Chondrocyte (in vitro differentiated cells): ENCODE measurements at regions not wholly inside any gene's neighbourhood (a gene's known extent, or its start where the extent isn't known, plus 50 kb on each side); places are given as distances from the start of the nearest gene placed in this dataset.

Source experiments
- DNase-seq: peaks from one replicate; pipeline ENCODE4 v3.0.0; 2021; ENCODE audit warnings: mixed read lengths, low spot score
- H3K27ac Mint-ChIP-seq: one replicate; pipeline ENCODE4 v1.8.0; 2021; ENCODE audit warnings: mild to moderate bottlenecking, moderate library complexity, mixed read lengths; ENCODE audit not compliant: unreplicated experiment
- H3K27me3 Mint-ChIP-seq: 2 replicates; pipeline ENCODE4 v1.8.0; 2021; ENCODE audit warnings: low read depth, mixed read lengths
- H3K36me3 Mint-ChIP-seq: 2 replicates; pipeline ENCODE4 v1.8.0; 2021; ENCODE audit warnings: low read depth, mixed read lengths
- H3K4me1 Mint-ChIP-seq: 2 replicates; pipeline ENCODE4 v1.8.0; 2021; ENCODE audit warnings: low read depth, mild to moderate bottlenecking, mixed read lengths
- H3K4me3 Mint-ChIP-seq: one replicate; pipeline ENCODE4 v1.8.0; 2021; ENCODE audit warnings: mild to moderate bottlenecking, moderate library complexity, mixed read lengths; ENCODE audit not compliant: unreplicated experiment
- H3K9me3 Mint-ChIP-seq: 2 replicates; pipeline ENCODE4 v1.8.0; 2021; ENCODE audit warnings: low read depth, mixed read lengths
- TF ChIP-seq, protein P1 (sequence below): fragments of 200-600 bp; sonication (generic); IDR thresholded peaks from 2 replicates; pipeline ENCODE4 v1.5.0; 2021; ENCODE audit warnings: antibody characterized with exemption, mild to moderate bottlenecking, moderate library complexity

DNA sequence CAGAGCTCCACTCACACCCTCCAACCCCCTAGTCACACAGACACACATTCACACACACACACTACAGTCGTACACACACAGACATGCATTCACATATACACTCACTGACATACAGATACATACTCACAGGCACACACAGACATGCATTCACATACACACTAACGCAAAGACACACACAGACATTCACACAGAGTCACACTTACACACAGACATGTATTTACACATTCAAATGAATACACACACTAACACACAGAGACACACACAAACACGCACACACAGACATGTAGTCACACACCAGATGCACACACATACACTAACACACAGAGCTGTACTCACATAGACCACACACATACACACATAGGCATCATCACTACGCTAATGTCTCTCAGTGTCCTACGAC, 58.0 kb upstream of the MYL10 start:
- no peak overlapping the region for H3K27ac Mint-ChIP-seq
- no peaks in the 10 kb centered on the region for H3K9me3 Mint-ChIP-seq
- peaks cover 22% of the 10 kb centered on the region for H3K4me1 Mint-ChIP-seq
- no peak for DNase-seq
- H3K4me3 Mint-ChIP-seq = no peak overlapping the region
- H3K36me3 Mint-ChIP-seq = no peaks in the 10 kb centered on the region
- TF ChIP-seq, protein P1, sequence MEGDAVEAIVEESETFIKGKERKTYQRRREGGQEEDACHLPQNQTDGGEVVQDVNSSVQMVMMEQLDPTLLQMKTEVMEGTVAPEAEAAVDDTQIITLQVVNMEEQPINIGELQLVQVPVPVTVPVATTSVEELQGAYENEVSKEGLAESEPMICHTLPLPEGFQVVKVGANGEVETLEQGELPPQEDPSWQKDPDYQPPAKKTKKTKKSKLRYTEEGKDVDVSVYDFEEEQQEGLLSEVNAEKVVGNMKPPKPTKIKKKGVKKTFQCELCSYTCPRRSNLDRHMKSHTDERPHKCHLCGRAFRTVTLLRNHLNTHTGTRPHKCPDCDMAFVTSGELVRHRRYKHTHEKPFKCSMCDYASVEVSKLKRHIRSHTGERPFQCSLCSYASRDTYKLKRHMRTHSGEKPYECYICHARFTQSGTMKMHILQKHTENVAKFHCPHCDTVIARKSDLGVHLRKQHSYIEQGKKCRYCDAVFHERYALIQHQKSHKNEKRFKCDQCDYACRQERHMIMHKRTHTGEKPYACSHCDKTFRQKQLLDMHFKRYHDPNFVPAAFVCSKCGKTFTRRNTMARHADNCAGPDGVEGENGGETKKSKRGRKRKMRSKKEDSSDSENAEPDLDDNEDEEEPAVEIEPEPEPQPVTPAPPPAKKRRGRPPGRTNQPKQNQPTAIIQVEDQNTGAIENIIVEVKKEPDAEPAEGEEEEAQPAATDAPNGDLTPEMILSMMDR = no peak
- no peaks in the 10 kb centered on the region for H3K27me3 Mint-ChIP-seq

DNA sequence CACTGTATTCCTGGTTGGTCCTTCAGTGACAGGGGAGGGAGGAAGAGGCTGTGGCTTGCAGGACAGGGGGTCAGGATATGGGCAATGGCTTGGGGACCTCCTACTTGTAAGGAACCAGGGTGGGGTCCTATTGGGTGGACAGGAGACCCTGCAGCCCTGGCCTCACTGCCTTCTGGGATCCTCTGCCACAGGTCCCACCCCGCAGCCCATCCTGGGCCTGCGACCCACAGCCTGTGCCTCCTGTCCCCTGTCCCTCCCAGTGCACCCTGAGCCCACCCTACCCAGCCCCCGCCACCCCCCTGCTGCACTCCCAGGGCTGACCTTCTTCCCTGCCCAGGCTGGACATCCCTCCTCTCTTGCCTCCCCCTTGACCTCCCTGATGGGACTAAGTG, 58.7 kb upstream of the MYL10 start:
- Mint-ChIP-seq H3K4me3 (no peak overlapping the region), H3K27ac (no peak overlapping the region)

DNA sequence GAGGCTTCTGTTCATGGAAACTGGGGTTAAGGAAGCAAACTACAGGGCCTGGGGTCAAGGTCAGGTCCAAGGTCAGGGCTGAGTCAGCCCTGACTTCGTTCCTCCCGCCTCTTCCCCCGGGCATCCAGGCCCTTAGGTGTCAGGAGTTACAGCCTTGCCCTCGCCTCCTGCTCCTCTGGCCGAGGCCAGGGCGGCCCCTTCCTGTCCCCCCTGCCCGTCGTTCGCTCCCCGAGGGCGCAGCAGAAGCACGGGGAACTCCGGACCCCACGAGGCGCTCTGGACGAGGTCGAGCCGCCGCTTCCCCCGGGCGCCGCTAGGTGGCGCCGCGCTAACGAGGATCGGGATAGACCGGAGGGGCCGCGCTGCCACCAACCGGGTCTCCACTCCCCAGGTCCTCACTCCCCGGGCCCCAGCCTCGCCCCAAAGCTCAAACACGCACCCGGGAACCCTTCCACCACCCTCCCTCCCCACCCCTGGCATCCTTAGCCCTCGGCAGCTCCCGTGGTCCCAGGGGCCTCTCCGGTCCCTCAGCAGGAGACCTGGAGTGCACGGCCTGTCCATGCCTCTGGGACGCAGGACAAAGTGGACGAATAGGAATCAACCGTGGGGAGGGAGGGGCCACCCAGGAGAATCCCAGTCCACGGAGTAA, 59.2 kb upstream of the MYL10 start:
- no peaks in the 10 kb centered on the region for H3K27me3 Mint-ChIP-seq
- DNase-seq = no peak
- H3K36me3 Mint-ChIP-seq = no peaks in the 10 kb centered on the region
- H3K4me1 Mint-ChIP-seq = peaks cover 23% of the 10 kb centered on the region
- H3K27ac Mint-ChIP-seq = no peak overlapping the region
- TF ChIP-seq, protein P1 = peak; percentile 99
- H3K4me3 Mint-ChIP-seq = peak overlapping the region; percentile 19
- H3K9me3 Mint-ChIP-seq = no peaks in the 10 kb centered on the region

More for the DNA sequence above, 58.7 kb upstream of the MYL10 start:
- no peak for DNase-seq
- TF ChIP-seq, protein P1 = no peak
- no peaks in the 10 kb centered on the region for H3K36me3 Mint-ChIP-seq
- H3K27me3 Mint-ChIP-seq = no peaks in the 10 kb centered on the region
- no peaks in the 10 kb centered on the region for H3K9me3 Mint-ChIP-seq
- peaks cover 23% of the 10 kb centered on the region for H3K4me1 Mint-ChIP-seq

GRCh38 chr7:101688995-101689907, 60.2 kb upstream of the MYL10 start:
- Mint-ChIP-seq H3K27me3 (no peaks in the 10 kb centered on the region), H3K27ac (no peak overlapping the region), H3K4me3 (peak overlapping the region; percentile 33), H3K4me1 (peaks cover 27% of the 10 kb centered on the region), H3K9me3 (no peaks in the 10 kb centered on the region), H3K36me3 (no peaks in the 10 kb centered on the region)
- no peak for DNase-seq
- TF ChIP-seq, protein P1 = no peak

DNA sequence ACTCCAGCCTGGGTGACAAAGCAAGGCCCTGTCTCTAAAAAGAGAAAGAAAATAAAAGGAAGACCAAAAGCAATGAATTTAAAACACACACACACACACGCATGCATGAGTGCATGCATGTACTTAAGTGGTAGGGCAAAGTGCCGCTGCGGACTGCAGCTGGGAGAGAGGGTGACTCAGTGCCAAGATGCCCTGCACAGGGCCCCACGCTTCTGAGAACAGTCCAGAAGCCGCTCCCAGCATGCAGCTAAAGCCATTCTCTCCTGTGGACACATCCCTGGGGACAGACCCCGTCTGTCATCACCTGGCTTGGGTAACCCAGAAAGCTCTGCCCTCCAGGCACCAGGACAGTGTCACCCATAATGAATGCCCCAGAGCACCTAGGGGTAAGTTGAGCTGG, 61.0 kb upstream of the MYL10 start:
- Mint-ChIP-seq H3K36me3 (no peaks in the 10 kb centered on the region), H3K4me1 (peaks cover 27% of the 10 kb centered on the region), H3K4me3 (no peak overlapping the region), H3K27me3 (no peaks in the 10 kb centered on the region), H3K9me3 (no peaks in the 10 kb centered on the region), H3K27ac (no peak overlapping the region)
- TF ChIP-seq, protein P1 = no peak
- DNase-seq = no peak
